CD14-positive monocyte (primary cell): ENCODE measurements at regions not wholly inside any gene's neighbourhood (a gene's known extent, or its start where the extent isn't known, plus 50 kb on each side); places are given as distances from the start of the nearest gene placed in this dataset.

Experiments
- DNase-seq, 3 donors: peaks; one replicate each; pipeline ENCODE4 v3.0.0-alpha.2; 2011 to 2022
- H2AFZ ChIP-seq: 2 replicates; pipeline ENCODE4 v1.6.0; 2012; ENCODE audit warnings: mild to moderate bottlenecking, low read depth, low read length, inconsistent platforms; ENCODE audit not compliant: insufficient read depth, poor library complexity, severe bottlenecking
- H3K27ac ChIP-seq, 2 donors: 1 replicate in 1 of 2; 2 replicates in 1 of 2; pipeline ENCODE4 v1.5.1; 2012 to 2013; ENCODE audit warnings: low read length in 2 of 2, control low read depth in 1 of 2, inconsistent platforms in 1 of 2, low read depth in 1 of 2, mild to moderate bottlenecking in 1 of 2
- H3K27me3 ChIP-seq, 2 donors: one replicate each; pipeline versions ENCODE4 v1.6.0 to v1.6.1; 2011 to 2013; ENCODE audit warnings: low read length in 2 of 2; ENCODE audit not compliant: control insufficient read depth in 2 of 2, insufficient read depth in 2 of 2
- H3K36me3 ChIP-seq, 2 donors: replicated peaks in 1 of 2; 1 replicate in 1 of 2; 2 replicates in 1 of 2; pipeline versions ENCODE4 v1.5.1 to v1.6.1; 2012 to 2013; ENCODE audit warnings: low read length in 2 of 2, control low read depth in 1 of 2, inconsistent platforms in 1 of 2, mild to moderate bottlenecking in 1 of 2; ENCODE audit not compliant: insufficient read depth in 2 of 2, control insufficient read depth in 1 of 2
- H3K4me1 ChIP-seq, 2 donors: 1 replicate in 1 of 2; 2 replicates in 1 of 2; pipeline versions ENCODE4 v1.5.1 to v1.6.1; 2012 to 2013; ENCODE audit warnings: low read length in 2 of 2, control low read depth in 1 of 2, inconsistent platforms in 1 of 2, mild to moderate bottlenecking in 1 of 2, moderate library complexity in 1 of 2; ENCODE audit not compliant: insufficient read depth in 2 of 2, control insufficient read depth in 1 of 2
- H3K4me2 ChIP-seq: replicated peaks from 2 replicates; pipeline ENCODE3; 2012; ENCODE audit warnings: low read length, moderate library complexity, mild to moderate bottlenecking; ENCODE audit not compliant: poor library complexity, severe bottlenecking; ENCODE audit errors: extremely low read depth
- H3K4me3 ChIP-seq, 3 experiments: fragments of 200-600 bp in 1 of 3; sonication (generic) in 1 of 3; replicated peaks in 1 of 3; 1 replicate in 2 of 3; 2 replicates in 1 of 3; pipeline ENCODE4 v1.5.1; 2011 to 2013; ENCODE audit warnings: low read length in 3 of 3, mild to moderate bottlenecking in 3 of 3, control low read depth in 2 of 3, low read depth in 2 of 3, inconsistent platforms in 1 of 3, moderate library complexity in 1 of 3
- H3K79me2 ChIP-seq: 2 replicates; pipeline ENCODE4 v1.6.0; 2012; ENCODE audit warnings: mild to moderate bottlenecking, control low read depth, inconsistent platforms, low read length, moderate library complexity; ENCODE audit not compliant: insufficient read depth
- H3K9ac ChIP-seq: 2 replicates; pipeline ENCODE4 v1.6.0; 2017; ENCODE audit warnings: low read length, mild to moderate bottlenecking; ENCODE audit not compliant: insufficient read depth, poor library complexity, severe bottlenecking
- H3K9me3 ChIP-seq, 2 donors: replicated peaks in 1 of 2; 1 replicate in 1 of 2; 2 replicates in 1 of 2; pipeline versions ENCODE4 v1.5.1 to v1.6.1; 2012 to 2013; ENCODE audit warnings: low read length in 2 of 2, control low read depth in 1 of 2; ENCODE audit not compliant: control insufficient read depth in 1 of 2, insufficient read depth in 1 of 2
- H4K20me1 ChIP-seq: 2 replicates; pipeline ENCODE4 v1.6.0; 2012; ENCODE audit warnings: mild to moderate bottlenecking, low read length, control low read depth, moderate library complexity; ENCODE audit not compliant: insufficient read depth
- H3K27ac Mint-ChIP-seq, 7 donors: one replicate each; pipeline ENCODE4 v1.8.0; 2020; ENCODE audit warnings: mild to moderate bottlenecking in 7 of 7, mixed read lengths in 7 of 7, moderate library complexity in 6 of 7, inconsistent platforms in 2 of 7
- H3K27me3 Mint-ChIP-seq, 3 donors: one replicate each; pipeline ENCODE4 v1.8.0; 2021 to 2022; ENCODE audit warnings: low read depth in 3 of 3, mild to moderate bottlenecking in 3 of 3, mixed read lengths in 3 of 3, moderate library complexity in 3 of 3, inconsistent platforms in 1 of 3
- H3K36me3 Mint-ChIP-seq, 2 donors: one replicate each; pipeline ENCODE4 v1.8.0; 2020; ENCODE audit warnings: mixed read lengths in 2 of 2, inconsistent platforms in 1 of 2, mild to moderate bottlenecking in 1 of 2
- H3K4me1 Mint-ChIP-seq: one replicate; pipeline ENCODE4 v1.8.0; 2020; ENCODE audit warnings: mild to moderate bottlenecking, mixed read lengths
- H3K4me3 Mint-ChIP-seq, 2 donors: one replicate each; pipeline ENCODE4 v1.8.0; 2020; ENCODE audit warnings: mild to moderate bottlenecking in 2 of 2, mixed read lengths in 2 of 2, moderate library complexity in 1 of 2
- H3K9me3 Mint-ChIP-seq, 7 donors: one replicate each; pipeline ENCODE4 v1.8.0; 2020 to 2022; ENCODE audit warnings: mixed read lengths in 7 of 7, mild to moderate bottlenecking in 6 of 7, moderate library complexity in 6 of 7, inconsistent platforms in 2 of 7
- WGBS: methylation state at CpG from one replicate; pipeline ENCODE4 v1.1.5; 2013; ENCODE audit warnings: missing lambda C conversion rate; ENCODE audit not compliant: insufficient coverage; 5-methylcytosine and 5-hydroxymethylcytosine counted together
- intact Hi-C, 2 donors: fragments of 100-400 bp; cut with micrococcal nuclease; formaldehyde crosslinking; loops; one replicate each; pipeline versions ENCODE4 v1.15.0 to v1.15.1; 2023
- TF ChIP-seq, protein P1 (sequence below): fragments of 200-600 bp; IDR thresholded peaks from one replicate; pipeline ENCODE4 v1.8.0; 2022; ENCODE audit warnings: antibody characterized with exemption, mild to moderate bottlenecking

DNA sequence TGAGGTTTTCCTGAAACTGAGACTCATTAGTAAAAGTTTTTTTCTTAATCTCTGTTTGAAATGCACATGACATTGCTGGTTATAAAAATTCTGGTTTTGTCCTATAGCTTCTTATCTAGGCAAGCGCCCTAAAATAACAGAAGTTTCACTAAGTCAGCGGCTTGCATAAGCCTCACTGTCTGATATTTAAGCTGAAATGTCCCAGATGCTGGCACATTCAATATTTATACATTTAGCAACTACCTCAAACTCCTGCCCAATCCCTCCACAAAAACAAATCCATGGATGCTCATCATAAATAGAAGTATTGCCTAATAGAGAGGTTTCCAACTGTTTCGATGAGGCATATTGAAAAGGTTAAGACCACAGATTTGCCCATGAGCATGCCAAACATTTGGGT, 83.1 kb upstream of the EGR2 start:
- H3K36me3 ChIP-seq, result no peaks in the 10 kb centered on the region
- DNase-seq, result no peak
- H3K4me1 Mint-ChIP-seq, result peaks cover 3% of the 10 kb centered on the region
- no peak overlapping the region for H3K4me2 ChIP-seq
- H3K79me2 ChIP-seq, result no peaks in the 10 kb centered on the region
- no peaks in the 10 kb centered on the region for H4K20me1 ChIP-seq
- no peak overlapping the region for H3K4me3 Mint-ChIP-seq
- intact Hi-C loops, result no loop called here
- H3K9ac ChIP-seq, result no peak overlapping the region
- H3K4me1 ChIP-seq, result no peaks in the 10 kb centered on the region
- no peaks in the 10 kb centered on the region for H3K27me3 ChIP-seq
- H3K36me3 Mint-ChIP-seq, result no peaks in the 10 kb centered on the region
- no peak overlapping the region for H3K27ac Mint-ChIP-seq
- peaks cover 1 to 10% (median 3%) of the 10 kb centered on the region in 7 donors for H3K9me3 Mint-ChIP-seq
- no peaks in the 10 kb centered on the region for H3K9me3 ChIP-seq
- H2AFZ ChIP-seq, result no peak overlapping the region
- 100% methylated on average over 2 of the region's 3 CpGs for WGBS
- H3K27me3 Mint-ChIP-seq, result peaks cover under 1 to 5% (median 3%) of the 10 kb centered on the region in 3 donors
- H3K27ac ChIP-seq, result no peak overlapping the region
- TF ChIP-seq, protein P1, sequence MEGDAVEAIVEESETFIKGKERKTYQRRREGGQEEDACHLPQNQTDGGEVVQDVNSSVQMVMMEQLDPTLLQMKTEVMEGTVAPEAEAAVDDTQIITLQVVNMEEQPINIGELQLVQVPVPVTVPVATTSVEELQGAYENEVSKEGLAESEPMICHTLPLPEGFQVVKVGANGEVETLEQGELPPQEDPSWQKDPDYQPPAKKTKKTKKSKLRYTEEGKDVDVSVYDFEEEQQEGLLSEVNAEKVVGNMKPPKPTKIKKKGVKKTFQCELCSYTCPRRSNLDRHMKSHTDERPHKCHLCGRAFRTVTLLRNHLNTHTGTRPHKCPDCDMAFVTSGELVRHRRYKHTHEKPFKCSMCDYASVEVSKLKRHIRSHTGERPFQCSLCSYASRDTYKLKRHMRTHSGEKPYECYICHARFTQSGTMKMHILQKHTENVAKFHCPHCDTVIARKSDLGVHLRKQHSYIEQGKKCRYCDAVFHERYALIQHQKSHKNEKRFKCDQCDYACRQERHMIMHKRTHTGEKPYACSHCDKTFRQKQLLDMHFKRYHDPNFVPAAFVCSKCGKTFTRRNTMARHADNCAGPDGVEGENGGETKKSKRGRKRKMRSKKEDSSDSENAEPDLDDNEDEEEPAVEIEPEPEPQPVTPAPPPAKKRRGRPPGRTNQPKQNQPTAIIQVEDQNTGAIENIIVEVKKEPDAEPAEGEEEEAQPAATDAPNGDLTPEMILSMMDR, result no peak
- no peak overlapping the region for H3K4me3 ChIP-seq

DNA sequence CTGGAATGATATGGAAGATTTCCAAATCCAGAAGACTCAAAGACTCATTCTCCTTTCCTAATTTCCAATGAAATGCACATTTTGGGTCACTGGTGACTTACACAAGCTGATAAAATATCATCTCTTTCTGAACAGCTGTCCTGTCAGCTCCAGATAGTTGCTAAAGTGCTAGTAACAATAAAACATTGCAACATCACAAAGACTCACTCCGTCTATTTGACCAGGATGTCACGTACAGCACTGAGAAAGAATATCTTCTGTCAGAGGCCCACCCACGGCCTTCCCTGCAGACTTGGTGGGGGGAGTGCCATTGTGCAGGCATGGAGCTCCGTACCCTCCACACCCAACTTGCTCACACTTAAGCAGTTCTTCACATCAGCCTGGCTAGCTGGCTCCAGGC, 78.9 kb upstream of the EGR2 start:
- Mint-ChIP-seq H3K9me3 (no peaks in the 10 kb centered on the region), H3K27ac (no peak overlapping the region), H3K4me1 (no peaks in the 10 kb centered on the region), H3K36me3 (no peaks in the 10 kb centered on the region), H3K27me3 (peaks cover 2 to 5% (median 3%) of the 10 kb centered on the region in 3 donors), H3K4me3 (no peak overlapping the region)
- Histone ChIP-seq H3K4me3 (no peak overlapping the region), H3K9me3 (no peaks in the 10 kb centered on the region), H2AFZ (no peak overlapping the region), H3K79me2 (no peaks in the 10 kb centered on the region), H3K9ac (no peak overlapping the region), H4K20me1 (no peaks in the 10 kb centered on the region), H3K4me1 (no peaks in the 10 kb centered on the region), H3K27ac (no peak overlapping the region), H3K4me2 (no peak overlapping the region), H3K36me3 (no peaks in the 10 kb centered on the region), H3K27me3 (no peaks in the 10 kb centered on the region)
- no CpG with 5 or more reads among the region's 4 CpGs for WGBS
- no peak for DNase-seq
- intact Hi-C loops, result no loop called here
- TF ChIP-seq, protein P1, result no peak
